Panc1 (cell line): ENCODE measurements at regions not wholly inside any gene's neighbourhood (a gene's known extent, or its start where the extent isn't known, plus 50 kb on each side); places are given as distances from the start of the nearest gene placed in this dataset.

ENCODE experiments used
- ATAC-seq: fragments of 200-7000 bp; cut with Tn5 transposase; 2 replicates; pipeline ENCODE4 v1.9.1; 2020; ENCODE audit warnings: mild to moderate bottlenecking, moderate library complexity
- BruUV-seq: library from RNA; stranded (reverse); fragments of 400-500 nt; replicated peaks from 2 replicates; lab custom pipeline; 2021; lab: Mats Ljungman, UMichigan
- CTCF ChIA-PET: fragments of 300-600 bp; sonication (Branson Sonifier 250); formaldehyde crosslinking; loops from one replicate; lab custom pipeline; 2022; ENCODE audit warnings: antibody characterized with exemption; lab: Charles Lee
- POLR2A ChIA-PET: fragments of 300-600 bp; sonication (Branson Sonifier 250); formaldehyde crosslinking; loops from one replicate; lab custom pipeline; 2022; ENCODE audit warnings: antibody characterized with exemption; lab: Charles Lee
- DNase-seq: peaks from one replicate; pipeline ENCODE4 v3.0.0-alpha.2; 2010; ENCODE audit warnings: low read depth, low spot score
- H3K27ac ChIP-seq: 2 replicates; pipeline ENCODE4 v1.5.1; 2011; ENCODE audit warnings: mild to moderate bottlenecking, low read length, inconsistent platforms
- H3K27me3 ChIP-seq: fragments of 200-500 bp; sonication (Bioruptor generic); 2 replicates; pipeline ENCODE4 v1.6.0; 2014; ENCODE audit warnings: low read length, inconsistent platforms; ENCODE audit not compliant: control insufficient read depth, insufficient read depth
- H3K36me3 ChIP-seq: fragments of 200-500 bp; sonication (Bioruptor generic); 2 replicates; pipeline ENCODE4 v1.5.1; 2014; ENCODE audit warnings: inconsistent platforms, mild to moderate bottlenecking, low read length, moderate library complexity; ENCODE audit not compliant: control insufficient read depth, insufficient read depth
- H3K4me1 ChIP-seq: 2 replicates; pipeline ENCODE4 v1.5.1; 2011; ENCODE audit warnings: inconsistent platforms, mild to moderate bottlenecking, low read length, moderate library complexity; ENCODE audit not compliant: control insufficient read depth, insufficient read depth
- H3K4me3 ChIP-seq, 2 experiments: 2 replicates each; pipeline ENCODE4 v1.5.1; 2011 to 2012; ENCODE audit warnings: low read depth in 2 of 2, low read length in 2 of 2, mild to moderate bottlenecking in 2 of 2, inconsistent platforms in 1 of 2, moderate library complexity in 1 of 2
- H3K9me3 ChIP-seq: fragments of 200-500 bp; sonication (Bioruptor generic); 2 replicates; pipeline ENCODE4 v1.5.1; 2014; ENCODE audit warnings: low read depth, mild to moderate bottlenecking, inconsistent platforms, low read length, moderate library complexity; ENCODE audit not compliant: control insufficient read depth, insufficient read depth
- CTCF ChIP-seq: fragments of 450-650 bp; IDR thresholded peaks from 2 replicates; pipeline ENCODE4 v1.5.1; 2017; ENCODE audit warnings: mild to moderate bottlenecking
- POLR2AphosphoS5 ChIP-seq: IDR thresholded peaks from 2 replicates; pipeline ENCODE4 v1.6.1; 2012; ENCODE audit warnings: mild to moderate bottlenecking, low read depth, low read length, moderate library complexity
- REST ChIP-seq, 2 experiments: IDR thresholded peaks; 2 replicates each; pipeline ENCODE4 v1.6.1; 2011 to 2012; ENCODE audit warnings: low read depth in 2 of 2, control low read depth in 1 of 2, low read length in 1 of 2, mild to moderate bottlenecking in 1 of 2, moderate library complexity in 1 of 2; ENCODE audit not compliant: insufficient read depth in 1 of 2
- SIN3A ChIP-seq: IDR thresholded peaks from 2 replicates; pipeline ENCODE4 v1.6.1; 2012; ENCODE audit warnings: low read depth, mild to moderate bottlenecking, low read length, moderate library complexity, borderline replicate concordance; ENCODE audit not compliant: insufficient read depth
- TCF7L2 ChIP-seq: IDR thresholded peaks from 2 replicates; pipeline ENCODE4 v1.6.1; 2011; ENCODE audit warnings: mild to moderate bottlenecking, low read depth, low read length, inconsistent platforms
- in situ Hi-C: cut with HindIII; loops from 2 replicates; pipeline ENCODE4 v1.10.0; 2016; ENCODE audit warnings: low sequenced_read_pairs, low pct_unique_long_range_greater_than_20kb
- intact Hi-C: fragments of 100-400 bp; cut with micrococcal nuclease; formaldehyde crosslinking; loops from one replicate; pipeline ENCODE4 v1.10.0; 2022; ENCODE audit not compliant: unreplicated experiment

GRCh38 chr18:22293417-22293816 lies 124.0 kb downstream of the GATA6 start:
- POLR2A ChIA-PET = no interaction called here
- Histone ChIP-seq H3K27ac (no peak overlapping the region), H3K36me3 (no peaks in the 10 kb centered on the region), H3K4me3 (no peak overlapping the region), H3K27me3 (peaks cover 10% of the 10 kb centered on the region), H3K4me1 (no peaks in the 10 kb centered on the region), H3K9me3 (no peaks in the 10 kb centered on the region)
- in situ Hi-C loops = no loop called here
- CTCF ChIA-PET = no interaction called here
- DNase-seq = no peak
- BruUV-seq = no TSS peak
- no peak for ATAC-seq
- TF ChIP-seq TCF7L2 (no peak), CTCF (no peak), REST (IDR thresholded peaks at IDR 0.05; ENCODE audit: insufficient read depth in 1 of 2, low read depth in 2 of 2, low read length in 1 of 2) (no peak), SIN3A (no peak), POLR2AphosphoS5 (no peak)
- intact Hi-C loops = loop anchor here (10.0 kb wide), 1 partner anchor 61 kb away; no protein-coding TSS in a partner anchor

- no peak for ATAC-seq
- Histone ChIP-seq H3K36me3 (no peaks in the 10 kb centered on the region), H3K4me3 (no peak overlapping the region), H3K27me3 (peaks cover 3% of the 10 kb centered on the region; the same call in 1 of the 2 replicates), H3K9me3 (no peaks in the 10 kb centered on the region), H3K27ac (no peak overlapping the region), H3K4me1 (no peaks in the 10 kb centered on the region)
- DNase-seq = no peak
- POLR2A ChIA-PET = no interaction called here
- TF ChIP-seq REST (IDR thresholded peaks at IDR 0.05; ENCODE audit: insufficient read depth in 1 of 2, low read depth in 2 of 2, low read length in 1 of 2) (no peak), TCF7L2 (no peak), CTCF (no peak), POLR2AphosphoS5 (no peak), SIN3A (no peak)
- BruUV-seq = no TSS peak
- CTCF ChIA-PET = no interaction called here
- intact Hi-C loops (loop anchor here (10.0 kb wide), 1 partner anchor 65 kb away; no protein-coding TSS in a partner anchor), in situ Hi-C loops (no loop called here)
These were observed 120.6 kb downstream of the GATA6 start for GRCh38 chr18:22290004-22290403.
